ENCODE measurements at regions not wholly inside any gene's neighbourhood (a gene's known extent, or its start where the extent isn't known, plus 50 kb on each side); places are given as distances from the start of the nearest gene placed in this dataset.

DNA sequence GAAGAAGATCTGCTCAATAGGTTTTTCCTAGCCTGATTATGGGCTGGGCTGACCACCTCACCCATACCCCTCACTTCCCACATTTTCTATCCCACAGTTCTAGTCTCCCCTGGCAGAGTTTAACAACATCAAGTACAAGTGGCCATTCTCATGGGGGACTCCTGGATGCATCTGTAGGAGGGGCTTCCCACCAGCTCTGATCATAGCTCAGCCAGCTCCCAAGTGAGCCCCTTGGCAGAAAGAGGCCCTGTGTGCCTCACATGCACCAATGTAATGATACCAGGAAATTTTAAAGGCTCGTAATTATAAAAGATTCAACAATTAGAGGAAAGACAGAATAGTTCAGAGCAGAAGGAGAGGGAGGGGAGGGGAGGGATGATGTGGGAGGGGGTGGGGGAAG, 144.2 kb upstream of the SYT13 start:
- TF ChIP-seq EZH2phosphoT487 (IDR thresholded peaks at IDR 0.05; ENCODE audit: insufficient read depth, low read depth) (no peak), EZH2 (IDR thresholded peaks at IDR 0.05; ENCODE audit: insufficient read depth, poor library complexity, severe bottlenecking) (no peak)

All from GM23248 (cell line).